Cardiac muscle cell (in vitro differentiated cells and primary cell): ENCODE measurements at regions not wholly inside any gene's neighbourhood (a gene's known extent, or its start where the extent isn't known, plus 50 kb on each side); places are given as distances from the start of the nearest gene placed in this dataset.

Experiments
- DNase-seq, 2 donors: peaks; one replicate each; pipeline versions ENCODE4 v3.0.0 to v3.0.0-alpha.2; 2010 to 2017; ENCODE audit warnings: low read depth in 1 of 2, low spot score in 1 of 2
- H3K27ac ChIP-seq: fragments of 200-600 bp; sonication (generic); 2 replicates; pipeline ENCODE4 v1.5.1; 2016
- H3K27me3 ChIP-seq: fragments of 200-600 bp; sonication (generic); 2 replicates; pipeline ENCODE4 v1.6.0; 2016; ENCODE audit warnings: control low read depth
- H3K36me3 ChIP-seq: fragments of 200-600 bp; sonication (generic); 2 replicates; pipeline ENCODE4 v1.5.1; 2016; ENCODE audit warnings: control low read depth
- H3K4me1 ChIP-seq: fragments of 200-600 bp; sonication (generic); 2 replicates; pipeline ENCODE4 v1.8.1; 2017; ENCODE audit warnings: low read depth, mild to moderate bottlenecking, mixed run types
- H3K4me3 ChIP-seq: fragments of 200-600 bp; sonication (generic); 2 replicates; pipeline ENCODE4 v1.5.1; 2016; ENCODE audit warnings: mild to moderate bottlenecking
- H3K9me3 ChIP-seq: fragments of 200-600 bp; sonication (generic); 2 replicates; pipeline ENCODE4 v1.5.1; 2017; ENCODE audit warnings: low read depth, mild to moderate bottlenecking, control low read depth
- TF ChIP-seq, protein P1 (sequence below): IDR thresholded peaks from 2 replicates; pipeline ENCODE4 v1.5.1; 2012; ENCODE audit warnings: low read depth, mild to moderate bottlenecking, low read length

DNA sequence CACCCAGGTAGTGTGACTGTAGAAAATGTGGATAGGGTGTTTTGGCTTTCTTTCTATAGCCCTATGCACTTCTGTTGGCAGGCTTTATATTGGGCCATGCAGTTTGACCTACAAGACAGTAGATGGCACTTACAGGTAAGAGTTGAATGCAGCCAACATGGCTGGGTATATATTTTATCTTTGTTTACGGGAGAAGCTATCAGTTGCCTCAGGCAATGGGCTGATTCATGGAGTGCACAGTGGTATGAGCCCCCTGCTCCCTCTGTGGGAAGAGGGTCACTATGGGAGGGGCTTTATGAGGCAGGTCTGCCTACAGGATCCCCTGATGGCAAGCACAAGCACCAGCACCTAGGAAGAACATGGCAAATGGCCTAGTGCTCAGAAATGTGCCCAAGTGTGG lies 301.2 kb upstream of the CDIN1 start:
- DNase-seq, result peak in 1 of 2 donors; percentile 50
- H3K36me3 ChIP-seq, result no peaks in the 10 kb centered on the region

DNA sequence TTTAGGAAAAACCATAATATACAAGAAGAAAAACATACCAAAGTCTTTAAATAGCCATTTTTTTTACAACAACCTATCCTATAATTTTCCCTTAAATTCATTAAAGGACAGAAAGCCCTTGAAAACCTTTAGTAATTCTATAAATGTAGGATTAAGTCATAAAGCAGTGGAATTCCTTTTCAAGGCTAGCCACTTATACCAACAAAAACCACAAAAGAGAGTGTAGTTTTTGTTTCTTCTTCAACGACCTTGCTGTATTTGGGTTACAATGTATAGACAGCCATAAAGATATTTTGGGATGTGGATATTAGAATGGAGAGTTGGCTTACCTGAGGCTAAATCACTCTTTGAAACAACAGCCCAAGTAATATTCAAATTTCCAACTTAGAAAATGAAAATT lies 296.6 kb upstream of the CDIN1 start:
- DNase-seq, result no peak
- H3K4me1 ChIP-seq, result no peaks in the 10 kb centered on the region
- no peak overlapping the region for H3K27ac ChIP-seq
- no peaks in the 10 kb centered on the region for H3K9me3 ChIP-seq
- no peaks in the 10 kb centered on the region for H3K27me3 ChIP-seq
- TF ChIP-seq, protein P1, sequence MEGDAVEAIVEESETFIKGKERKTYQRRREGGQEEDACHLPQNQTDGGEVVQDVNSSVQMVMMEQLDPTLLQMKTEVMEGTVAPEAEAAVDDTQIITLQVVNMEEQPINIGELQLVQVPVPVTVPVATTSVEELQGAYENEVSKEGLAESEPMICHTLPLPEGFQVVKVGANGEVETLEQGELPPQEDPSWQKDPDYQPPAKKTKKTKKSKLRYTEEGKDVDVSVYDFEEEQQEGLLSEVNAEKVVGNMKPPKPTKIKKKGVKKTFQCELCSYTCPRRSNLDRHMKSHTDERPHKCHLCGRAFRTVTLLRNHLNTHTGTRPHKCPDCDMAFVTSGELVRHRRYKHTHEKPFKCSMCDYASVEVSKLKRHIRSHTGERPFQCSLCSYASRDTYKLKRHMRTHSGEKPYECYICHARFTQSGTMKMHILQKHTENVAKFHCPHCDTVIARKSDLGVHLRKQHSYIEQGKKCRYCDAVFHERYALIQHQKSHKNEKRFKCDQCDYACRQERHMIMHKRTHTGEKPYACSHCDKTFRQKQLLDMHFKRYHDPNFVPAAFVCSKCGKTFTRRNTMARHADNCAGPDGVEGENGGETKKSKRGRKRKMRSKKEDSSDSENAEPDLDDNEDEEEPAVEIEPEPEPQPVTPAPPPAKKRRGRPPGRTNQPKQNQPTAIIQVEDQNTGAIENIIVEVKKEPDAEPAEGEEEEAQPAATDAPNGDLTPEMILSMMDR, result no peak
- no peak overlapping the region for H3K4me3 ChIP-seq
- H3K36me3 ChIP-seq, result no peaks in the 10 kb centered on the region

More for the DNA sequence above, 301.2 kb upstream of the CDIN1 start:
- H3K4me1 ChIP-seq, result no peaks in the 10 kb centered on the region
- no peak overlapping the region for H3K27ac ChIP-seq
- H3K27me3 ChIP-seq, result no peaks in the 10 kb centered on the region
- H3K4me3 ChIP-seq, result no peak overlapping the region
- H3K9me3 ChIP-seq, result no peaks in the 10 kb centered on the region
- TF ChIP-seq, protein P1, result peak; percentile 22

DNA sequence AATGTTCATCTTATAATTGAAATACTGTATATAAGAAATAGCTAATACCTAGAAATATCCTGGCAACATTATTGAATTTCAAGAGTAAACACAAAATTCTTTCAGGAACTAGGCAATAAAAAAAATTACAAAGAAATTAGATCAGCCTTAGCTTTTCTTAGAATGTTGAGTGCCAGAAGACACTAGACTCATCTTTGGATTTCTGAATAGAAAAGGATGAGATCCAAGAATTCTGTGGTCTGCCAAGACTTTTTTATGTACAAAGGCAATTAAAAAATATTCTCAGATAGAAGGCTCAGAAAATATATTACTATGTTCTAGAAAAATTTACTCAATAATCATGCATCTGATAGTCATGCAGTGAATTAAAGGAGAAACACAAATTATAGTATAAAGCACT lies 294.5 kb upstream of the CDIN1 start:
- DNase-seq, result no peak
- Histone ChIP-seq H3K27ac (no peak overlapping the region), H3K4me3 (no peak overlapping the region), H3K36me3 (no peaks in the 10 kb centered on the region), H3K9me3 (no peaks in the 10 kb centered on the region), H3K27me3 (no peaks in the 10 kb centered on the region), H3K4me1 (no peaks in the 10 kb centered on the region)
- TF ChIP-seq, protein P1, result no peak

DNA sequence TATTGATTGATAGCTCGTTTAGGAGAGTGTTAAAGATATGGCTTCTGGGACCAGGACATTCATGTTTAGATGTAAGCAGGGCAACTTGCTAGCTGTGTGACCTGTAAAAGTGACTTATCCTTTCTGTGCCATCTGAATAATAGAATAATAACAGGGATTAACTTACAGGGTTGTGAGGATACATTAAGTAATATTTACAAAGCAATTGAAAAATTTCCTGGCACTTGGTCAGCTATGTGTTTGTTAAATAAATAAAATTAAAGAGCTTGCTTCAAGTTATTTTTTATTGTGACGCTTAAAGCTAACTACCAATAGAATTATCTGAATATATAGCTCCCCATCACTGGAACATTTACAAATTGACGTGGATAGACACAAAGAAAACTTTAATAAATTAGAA lies 287.9 kb upstream of the CDIN1 start:
- TF ChIP-seq, protein P1, result no peak
- H3K27me3 ChIP-seq, result no peaks in the 10 kb centered on the region
- peaks cover 5% of the 10 kb centered on the region for H3K4me1 ChIP-seq
- DNase-seq, result no peak
- H3K4me3 ChIP-seq, result no peak overlapping the region
- H3K9me3 ChIP-seq, result no peaks in the 10 kb centered on the region
- no peaks in the 10 kb centered on the region for H3K36me3 ChIP-seq
- H3K27ac ChIP-seq, result no peak overlapping the region

DNA sequence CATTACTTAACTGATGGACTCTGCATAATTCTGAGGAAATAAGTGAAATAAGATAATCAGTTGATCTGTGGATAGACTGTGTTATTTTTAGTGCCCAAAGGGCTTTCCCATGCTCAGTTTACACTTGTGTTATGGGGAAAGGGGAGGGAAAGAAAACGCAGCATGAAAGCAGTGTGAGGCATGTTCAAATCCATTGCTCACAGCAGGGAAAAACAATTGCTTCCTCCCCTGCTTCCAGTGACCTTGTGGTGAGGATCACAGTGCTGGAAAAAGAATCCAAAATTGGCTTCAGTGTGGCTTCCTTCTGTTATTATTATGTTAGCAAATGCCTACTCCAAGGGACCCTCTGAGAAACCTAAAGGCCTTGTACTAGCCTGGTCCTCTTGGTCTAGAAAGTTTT lies 285.1 kb upstream of the CDIN1 start:
- DNase-seq, result peak in 1 of 2 donors; percentile 3
- Histone ChIP-seq H3K9me3 (no peaks in the 10 kb centered on the region), H3K27me3 (no peaks in the 10 kb centered on the region), H3K36me3 (no peaks in the 10 kb centered on the region), H3K27ac (no peak overlapping the region), H3K4me1 (peaks cover 5% of the 10 kb centered on the region), H3K4me3 (no peak overlapping the region)
- TF ChIP-seq, protein P1, result no peak

DNA sequence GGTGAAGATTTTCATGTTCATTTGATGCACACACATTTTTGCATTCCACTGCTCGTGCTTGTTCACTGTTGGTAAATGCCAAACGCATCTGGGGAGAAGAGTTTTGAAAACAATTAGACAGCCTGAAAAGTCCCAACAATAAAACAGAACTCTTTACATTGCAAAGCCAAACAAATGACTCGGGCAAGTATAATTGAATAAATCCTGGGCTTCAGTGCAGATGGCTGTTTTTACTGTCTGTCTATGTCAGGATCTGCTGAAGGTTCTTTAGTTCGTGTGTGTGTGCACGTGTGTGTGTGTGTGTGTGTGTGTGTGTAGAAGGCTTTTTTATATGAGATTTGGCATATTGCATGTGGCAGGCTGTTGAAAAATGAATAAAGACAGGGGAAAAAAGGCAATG lies 277.5 kb upstream of the CDIN1 start:
- DNase-seq, result no peak
- no peaks in the 10 kb centered on the region for H3K36me3 ChIP-seq
- H3K4me3 ChIP-seq, result no peak overlapping the region
- TF ChIP-seq, protein P1, result no peak
- H3K27me3 ChIP-seq, result no peaks in the 10 kb centered on the region
- H3K27ac ChIP-seq, result no peak overlapping the region
- no peaks in the 10 kb centered on the region for H3K9me3 ChIP-seq
- no peaks in the 10 kb centered on the region for H3K4me1 ChIP-seq
